T-cell (primary cell): ENCODE measurements at regions not wholly inside any gene's neighbourhood (a gene's known extent, or its start where the extent isn't known, plus 50 kb on each side); places are given as distances from the start of the nearest gene placed in this dataset.

Experiments used
- ATAC-seq, 4 experiments: fragments of 200-7000 bp in 3 of 4; fragments of 150-1000 bp in 1 of 4; cut with Tn5 transposase; replicated peaks in 1 of 4; 1 replicate in 3 of 4; 2 replicates in 1 of 4; pipeline ENCODE4 v1.10.0; 2021; ENCODE audit warnings: moderate library complexity in 3 of 4, mild to moderate bottlenecking in 2 of 4, moderate number of reproducible peaks in 1 of 4
- CTCF ChIA-PET, 2 donors: fragments of 300-600 bp; sonication (Branson Sonifier 250); formaldehyde crosslinking; loops; one replicate each; lab custom pipeline; 2022; ENCODE audit warnings: antibody characterized with exemption in 2 of 2; lab: Charles Lee
- POLR2A ChIA-PET, 2 donors: fragments of 300-600 bp; sonication (Branson Sonifier 250); formaldehyde crosslinking; loops; one replicate each; lab custom pipeline; 2022; ENCODE audit warnings: antibody characterized with exemption in 2 of 2; lab: Charles Lee
- DNase-seq, 35 experiments: peaks; one replicate each; pipeline versions ENCODE4 v3.0.0 to v3.0.0-alpha.2; 2013 to 2023
- H3K27ac ChIP-seq: one replicate; pipeline ENCODE4 v1.5.1; 2013; ENCODE audit warnings: low read length
- H3K27me3 ChIP-seq, 2 experiments: replicated peaks in 1 of 2; 1 replicate in 1 of 2; 2 replicates in 1 of 2; pipeline versions ENCODE4 v1.6.1 to v1.7.0; 2013; ENCODE audit warnings: low read length in 1 of 2, mixed read lengths in 1 of 2; ENCODE audit not compliant: control insufficient read depth in 2 of 2, insufficient read depth in 2 of 2; ENCODE audit errors: extremely low read depth in 1 of 2
- H3K36me3 ChIP-seq, 2 donors: 1 replicate in 1 of 2; 2 replicates in 1 of 2; pipeline versions ENCODE4 v1.6.1 to v1.7.0; 2013; ENCODE audit warnings: low read length in 1 of 2; ENCODE audit not compliant: control insufficient read depth in 2 of 2, insufficient read depth in 1 of 2; ENCODE audit errors: extremely low read depth in 1 of 2
- H3K4me1 ChIP-seq, 2 experiments: 1 replicate in 1 of 2; 2 replicates in 1 of 2; pipeline versions ENCODE4 v1.6.1 to v1.7.0; 2013; ENCODE audit warnings: low read length in 2 of 2, mixed read lengths in 1 of 2; ENCODE audit not compliant: insufficient read depth in 2 of 2, control insufficient read depth in 1 of 2; ENCODE audit errors: extremely low read depth in 1 of 2
- H3K4me3 ChIP-seq, 2 donors: 1 replicate in 1 of 2; 2 replicates in 1 of 2; pipeline versions ENCODE4 v1.5.1 to v1.7.0; 2013; ENCODE audit warnings: mild to moderate bottlenecking in 2 of 2, low read length in 1 of 2, moderate library complexity in 1 of 2; ENCODE audit not compliant: control insufficient read depth in 1 of 2; ENCODE audit errors: extremely low read depth in 1 of 2
- H3K9me3 ChIP-seq: 2 replicates; pipeline ENCODE4 v1.7.0; 2013
- H3K27ac Mint-ChIP-seq, 2 donors: one replicate each; pipeline ENCODE4 v1.8.0; 2020 to 2021; ENCODE audit warnings: mild to moderate bottlenecking in 2 of 2, mixed read lengths in 2 of 2
- H3K27me3 Mint-ChIP-seq, 2 donors: one replicate each; pipeline ENCODE4 v1.8.0; 2021 to 2022; ENCODE audit warnings: mixed read lengths in 2 of 2
- H3K36me3 Mint-ChIP-seq: one replicate; pipeline ENCODE4 v1.8.0; 2021; ENCODE audit warnings: mixed read lengths
- H3K4me1 Mint-ChIP-seq, 3 donors: one replicate each; pipeline ENCODE4 v1.8.0; 2020 to 2022; ENCODE audit warnings: mixed read lengths in 3 of 3, mild to moderate bottlenecking in 1 of 3
- H3K4me3 Mint-ChIP-seq, 3 donors: one replicate each; pipeline ENCODE4 v1.8.0; 2020 to 2022; ENCODE audit warnings: mild to moderate bottlenecking in 3 of 3, mixed read lengths in 3 of 3, moderate library complexity in 3 of 3
- H3K9me3 Mint-ChIP-seq, 3 donors: one replicate each; pipeline ENCODE4 v1.8.0; 2020 to 2022; ENCODE audit warnings: mixed read lengths in 3 of 3
- WGBS: methylation state at CpG from one replicate; pipeline ENCODE4 v1.1.5; 2013; ENCODE audit warnings: missing lambda C conversion rate; ENCODE audit not compliant: insufficient coverage; 5-methylcytosine and 5-hydroxymethylcytosine counted together

DNA sequence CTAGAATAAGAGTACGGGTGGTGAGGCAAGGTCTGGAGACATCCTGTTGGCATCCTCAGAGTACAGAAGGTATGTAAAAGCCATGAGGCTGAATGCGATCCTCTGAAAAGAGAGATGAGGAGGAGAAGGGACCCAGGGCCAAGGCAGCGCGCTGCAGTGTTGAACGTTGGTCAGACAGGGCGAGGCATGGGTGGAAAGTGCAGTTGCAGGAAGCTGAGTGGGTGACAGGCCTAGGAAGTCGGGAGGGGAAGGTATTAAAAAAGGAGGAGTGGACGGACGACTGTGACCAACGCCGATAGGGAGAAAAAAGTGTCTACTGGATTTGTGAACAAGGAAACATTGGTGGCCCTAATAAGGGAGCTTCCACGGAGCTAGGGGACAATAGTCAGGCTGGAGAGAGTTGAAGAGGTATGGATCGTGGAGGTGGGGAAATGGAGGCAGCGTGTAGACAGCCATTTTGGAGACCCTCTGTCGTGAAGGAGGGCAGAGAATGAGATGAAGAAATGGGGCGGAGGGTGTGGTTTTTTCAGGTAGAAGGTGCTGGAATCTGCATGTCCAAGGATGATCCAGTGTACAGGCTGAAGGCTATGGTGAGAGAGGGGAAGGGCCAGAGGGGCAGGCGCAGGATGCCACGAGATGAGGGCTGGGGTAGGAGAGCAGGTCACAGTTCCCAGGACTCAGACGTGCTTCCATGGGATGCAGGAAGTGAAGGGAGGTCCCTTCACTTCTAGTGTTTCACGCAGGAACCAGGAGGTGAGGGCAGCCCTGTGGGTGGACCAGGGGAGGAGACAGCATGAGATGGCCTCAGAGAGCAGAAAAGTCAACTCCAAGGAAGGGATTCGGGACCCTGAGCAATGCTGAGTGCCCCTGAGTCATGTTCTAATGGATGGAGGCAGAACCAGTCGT, 115.9 kb downstream of the ASB7 start:
- POLR2A ChIA-PET, result no interaction called here

DNA sequence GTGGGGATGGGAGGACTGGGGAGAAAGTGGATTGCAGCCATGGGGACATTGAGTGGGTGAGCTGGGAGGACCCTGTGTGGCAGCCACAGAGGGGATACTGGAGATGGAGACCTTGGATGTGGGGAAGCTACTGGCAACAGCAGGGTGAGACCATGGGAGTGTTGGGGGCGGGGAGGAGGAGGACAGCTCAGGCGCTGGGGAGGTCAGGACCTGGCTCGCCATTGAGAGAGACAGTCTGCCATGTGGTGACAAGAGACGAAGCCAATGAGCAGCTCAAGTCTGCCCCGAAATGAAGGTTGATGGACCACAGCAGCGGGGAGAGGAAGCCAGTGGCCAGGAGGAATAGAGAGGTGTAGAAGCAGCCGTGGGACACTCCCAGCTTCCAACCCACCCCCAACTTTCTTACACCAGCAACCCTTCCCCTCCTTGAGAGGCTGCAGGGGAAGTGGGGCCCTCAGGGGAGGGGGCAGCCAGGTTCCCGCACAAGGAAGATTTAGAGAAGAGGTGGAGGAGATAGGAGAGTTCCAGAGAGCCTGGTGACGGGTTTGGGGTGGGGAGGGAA, 118.1 kb downstream of the ASB7 start:
- ChIA-PET POLR2A (no interaction called here), CTCF (no interaction called here)
- Mint-ChIP-seq H3K4me3 (no peak overlapping the region), H3K9me3 (no peaks in the 10 kb centered on the region), H3K4me1 (no peaks in the 10 kb centered on the region), H3K27ac (no peak overlapping the region), H3K36me3 (no peaks in the 10 kb centered on the region), H3K27me3 (peaks cover 8 to 22% of the 10 kb centered on the region in 2 donors)
- Histone ChIP-seq H3K4me3 (no peak overlapping the region), H3K9me3 (no peaks in the 10 kb centered on the region), H3K4me1 (no peaks in the 10 kb centered on the region), H3K36me3 (no peaks in the 10 kb centered on the region), H3K27me3 (peaks cover 0 to 2% of the 10 kb centered on the region in 2 experiments), H3K27ac (no peak overlapping the region)
- DNase-seq (no peak), ATAC-seq (no peak)
- WGBS, result 76% methylated on average over 5 of the region's 9 CpGs

More for the DNA sequence above, 115.9 kb downstream of the ASB7 start:
- Mint-ChIP-seq H3K4me1 (no peaks in the 10 kb centered on the region), H3K27ac (no peak overlapping the region), H3K27me3 (peaks cover 8 to 21% of the 10 kb centered on the region in 2 donors), H3K36me3 (no peaks in the 10 kb centered on the region), H3K4me3 (no peak overlapping the region), H3K9me3 (no peaks in the 10 kb centered on the region)
- Histone ChIP-seq H3K4me1 (no peaks in the 10 kb centered on the region), H3K4me3 (no peak overlapping the region), H3K36me3 (no peaks in the 10 kb centered on the region), H3K27me3 (peaks cover 0 to 2% of the 10 kb centered on the region in 2 experiments), H3K27ac (no peak overlapping the region), H3K9me3 (no peaks in the 10 kb centered on the region)
- DNase-seq (no peak), ATAC-seq (no peak)
- WGBS, result 73% methylated on average over 21 of the region's 22 CpGs
- CTCF ChIA-PET, result interaction anchor here in 1 of 2 donors (0.5 kb wide), 1 partner anchor 167 kb away, joined by 4 read pairs; no protein-coding TSS in a partner anchor

DNA sequence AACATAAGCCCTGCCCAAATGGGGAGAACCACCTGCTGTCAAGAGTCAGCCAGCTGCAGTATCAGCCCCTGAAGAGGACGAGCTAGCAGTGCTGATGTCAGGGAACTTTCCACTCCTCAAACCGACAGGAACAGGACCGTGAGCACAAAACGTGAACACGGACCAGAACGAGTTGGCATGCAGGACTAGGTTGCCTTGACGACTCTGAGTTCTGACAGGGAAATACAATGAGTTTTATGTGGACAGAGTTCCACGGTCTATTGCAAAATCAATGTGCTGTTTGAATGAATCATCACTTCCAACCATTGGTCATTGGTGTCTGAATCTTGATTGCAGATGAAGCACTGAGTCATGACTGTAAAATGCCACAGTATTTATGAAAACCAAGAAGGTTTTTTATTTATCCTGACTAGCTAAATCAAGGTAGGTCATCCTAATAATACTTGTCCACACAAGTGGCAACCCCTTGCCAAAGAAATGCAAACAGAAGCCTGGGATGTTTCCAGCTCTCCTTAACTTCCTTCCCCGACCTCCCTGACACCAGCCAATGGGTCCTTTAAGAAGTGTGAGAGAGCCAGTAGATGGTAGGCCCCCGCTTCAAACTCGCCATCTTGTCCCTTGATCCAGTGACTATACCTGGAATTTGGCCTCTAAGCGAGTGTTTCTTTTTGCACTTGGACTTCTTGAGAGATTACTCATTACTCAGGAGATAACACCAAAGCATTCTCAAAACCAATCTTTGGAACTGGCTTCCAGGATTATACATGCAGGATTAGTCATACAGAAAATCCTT, 119.6 kb downstream of the ASB7 start:
- Histone ChIP-seq H3K4me3 (no peak overlapping the region), H3K4me1 (no peaks in the 10 kb centered on the region), H3K9me3 (no peaks in the 10 kb centered on the region), H3K36me3 (no peaks in the 10 kb centered on the region), H3K27ac (no peak overlapping the region), H3K27me3 (peaks cover 0 to 2% of the 10 kb centered on the region in 2 experiments)
- 79% methylated on average over 11 of the region's 12 CpGs for WGBS
- no peak for ATAC-seq
- Mint-ChIP-seq H3K27me3 (peaks cover 8 to 18% of the 10 kb centered on the region in 2 donors), H3K9me3 (no peaks in the 10 kb centered on the region), H3K4me1 (no peaks in the 10 kb centered on the region), H3K27ac (no peak overlapping the region), H3K4me3 (no peak overlapping the region), H3K36me3 (no peaks in the 10 kb centered on the region)
- CTCF ChIA-PET, result no interaction called here
- POLR2A ChIA-PET, result no interaction called here
- no peak for DNase-seq

DNA sequence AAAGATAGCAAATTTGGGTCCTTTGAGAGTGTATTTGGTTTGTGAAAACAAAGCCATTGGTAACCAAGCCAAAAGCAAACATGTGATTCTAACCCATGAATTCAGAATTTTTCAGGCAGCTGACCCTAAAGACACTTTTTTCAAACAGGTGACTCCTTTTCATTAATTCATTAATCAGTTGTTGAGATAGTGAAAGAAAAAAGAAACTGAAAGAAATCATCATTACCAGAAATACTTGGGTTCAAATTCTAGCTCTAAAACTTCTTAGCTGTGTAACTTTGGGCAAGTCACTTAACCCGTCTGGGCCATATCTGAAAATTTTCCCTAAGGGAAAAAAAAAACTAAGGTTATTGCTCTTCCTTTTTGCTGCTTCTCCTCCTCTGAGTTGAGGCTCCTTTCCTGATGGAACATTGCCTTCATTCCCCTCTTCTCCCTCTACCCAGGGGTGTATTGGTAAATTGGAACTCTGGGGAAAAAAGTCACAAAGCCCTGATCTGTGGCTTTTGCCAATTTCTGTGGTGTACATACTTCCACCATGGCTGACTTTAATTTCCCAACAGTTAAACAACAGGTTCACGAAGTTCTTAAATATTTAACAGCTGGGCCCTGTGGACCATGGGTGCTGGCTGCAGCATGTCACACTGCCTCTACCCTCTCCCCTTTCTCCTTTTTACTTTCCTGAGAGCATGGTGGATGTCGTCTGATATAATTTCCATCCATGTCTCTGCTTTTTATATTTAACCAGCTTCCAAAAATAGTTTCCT, 120.3 kb downstream of the ASB7 start:
- Histone ChIP-seq H3K4me3 (no peak overlapping the region), H3K4me1 (no peaks in the 10 kb centered on the region), H3K36me3 (no peaks in the 10 kb centered on the region), H3K9me3 (no peaks in the 10 kb centered on the region), H3K27ac (no peak overlapping the region), H3K27me3 (peaks cover 0 to 5% of the 10 kb centered on the region in 2 experiments)
- peaks cover 8 to 17% of the 10 kb centered on the region in 2 donors for H3K27me3 Mint-ChIP-seq
- H3K27ac Mint-ChIP-seq, result no peak overlapping the region
- H3K9me3 Mint-ChIP-seq, result no peaks in the 10 kb centered on the region
- no peak overlapping the region for H3K4me3 Mint-ChIP-seq
- DNase-seq (no peak), ATAC-seq (no peak)
- H3K36me3 Mint-ChIP-seq, result no peaks in the 10 kb centered on the region
- ChIA-PET CTCF (no interaction called here), POLR2A (no interaction called here)
- 75% methylated on average over 1 of the region's 3 CpGs for WGBS
- no peaks in the 10 kb centered on the region for H3K4me1 Mint-ChIP-seq

DNA sequence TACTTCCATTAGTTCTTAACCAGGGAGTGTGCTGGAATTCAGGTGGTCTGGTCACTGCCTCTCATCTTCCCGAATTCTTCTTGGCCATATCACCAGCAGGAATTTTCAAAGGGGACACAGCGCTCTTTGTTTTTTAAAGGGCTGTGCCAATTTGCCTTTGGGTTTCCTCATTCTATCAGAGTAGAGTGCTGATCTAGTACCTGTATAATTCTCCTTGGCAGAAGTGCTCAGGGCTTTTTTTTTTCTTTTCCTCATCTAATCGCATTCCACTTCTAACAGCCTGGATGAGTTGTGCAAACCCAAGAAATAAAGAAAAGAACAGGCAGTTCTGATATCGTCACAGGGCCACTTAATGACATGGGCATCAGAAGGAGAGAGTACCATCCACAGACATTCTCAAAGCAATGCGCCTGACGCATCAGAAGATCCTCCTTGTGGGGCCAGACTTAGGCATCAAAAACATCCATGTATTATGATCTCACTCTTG, 121.0 kb downstream of the ASB7 start:
- Histone ChIP-seq H3K4me1 (no peaks in the 10 kb centered on the region), H3K27ac (no peak overlapping the region), H3K27me3 (peaks cover 0 to 5% of the 10 kb centered on the region in 2 experiments), H3K9me3 (no peaks in the 10 kb centered on the region), H3K4me3 (no peak overlapping the region), H3K36me3 (no peaks in the 10 kb centered on the region)
- DNase-seq (no peak), ATAC-seq (no peak)
- CTCF ChIA-PET, result no interaction called here
- no peaks in the 10 kb centered on the region for H3K4me1 Mint-ChIP-seq
- H3K27ac Mint-ChIP-seq, result no peak overlapping the region
- H3K4me3 Mint-ChIP-seq, result no peak overlapping the region
- peaks cover 4 to 14% of the 10 kb centered on the region in 2 donors for H3K27me3 Mint-ChIP-seq
- no peaks in the 10 kb centered on the region for H3K9me3 Mint-ChIP-seq
- WGBS, result no CpG with 5 or more reads among the region's 6 CpGs
- no peaks in the 10 kb centered on the region for H3K36me3 Mint-ChIP-seq
- POLR2A ChIA-PET, result no interaction called here
